Caco-2 (cell line): ENCODE measurements at regions not wholly inside any gene's neighbourhood (a gene's known extent, or its start where the extent isn't known, plus 50 kb on each side); places are given as distances from the start of the nearest gene placed in this dataset.

ENCODE experiments used
- BruUV-seq: library from RNA; stranded (reverse); fragments of 400-500 nt; replicated peaks from 2 replicates; lab custom pipeline; 2021; lab: Mats Ljungman, UMichigan
- CTCF ChIA-PET: fragments of 300-600 bp; sonication (Branson Sonifier 250); formaldehyde crosslinking; loops from one replicate; lab custom pipeline; 2022; ENCODE audit warnings: antibody characterized with exemption; lab: Charles Lee
- POLR2A ChIA-PET: fragments of 300-600 bp; sonication (Branson Sonifier 250); formaldehyde crosslinking; loops from one replicate; lab custom pipeline; 2022; ENCODE audit warnings: antibody characterized with exemption; lab: Charles Lee
- DNase-seq, 2 experiments: peaks; one replicate each; pipeline versions ENCODE4 v3.0.0 to v3.0.0-alpha.2; 2020 to 2022
- H3K27me3 ChIP-seq: replicated peaks from 2 replicates; pipeline ENCODE4 v1.6.0; 2011; ENCODE audit warnings: low read length; ENCODE audit not compliant: control insufficient read depth, insufficient read depth
- H3K36me3 ChIP-seq: 2 replicates; pipeline ENCODE4 v1.5.1; 2011; ENCODE audit warnings: low read length; ENCODE audit not compliant: control insufficient read depth, insufficient read depth
- H3K4me1 ChIP-seq: fragments of 250-450 bp; sonication (Bioruptor Pico); 2 replicates; pipeline ENCODE4 v1.5.1; 2020; ENCODE audit warnings: mild to moderate bottlenecking
- H3K4me3 ChIP-seq: 2 replicates; pipeline ENCODE4 v1.5.1; 2011; ENCODE audit warnings: low read depth, mild to moderate bottlenecking, control low read depth, low read length
- H3K9me3 ChIP-seq: fragments of 250-450 bp; sonication (Bioruptor Pico); 2 replicates; pipeline ENCODE4 v1.5.1; 2020; ENCODE audit warnings: mild to moderate bottlenecking, moderate library complexity
- H3K27ac Mint-ChIP-seq: one replicate; pipeline ENCODE4 v1.8.0; 2022; ENCODE audit warnings: mixed read lengths; ENCODE audit not compliant: unreplicated experiment
- H3K27me3 Mint-ChIP-seq: one replicate; pipeline ENCODE4 v1.8.0; 2022; ENCODE audit warnings: mixed read lengths; ENCODE audit not compliant: insufficient read depth, unreplicated experiment
- H3K36me3 Mint-ChIP-seq: one replicate; pipeline ENCODE4 v1.8.0; 2022; ENCODE audit warnings: mild to moderate bottlenecking, mixed read lengths; ENCODE audit not compliant: insufficient read depth, unreplicated experiment
- H3K4me1 Mint-ChIP-seq: one replicate; pipeline ENCODE4 v1.8.0; 2022; ENCODE audit warnings: low read depth, mixed read lengths; ENCODE audit not compliant: unreplicated experiment
- H3K4me3 Mint-ChIP-seq: one replicate; pipeline ENCODE4 v1.8.0; 2022; ENCODE audit warnings: mild to moderate bottlenecking, moderate library complexity, mixed read lengths; ENCODE audit not compliant: unreplicated experiment
- H3K9me3 Mint-ChIP-seq: one replicate; pipeline ENCODE4 v1.8.0; 2022; ENCODE audit warnings: mixed read lengths; ENCODE audit not compliant: unreplicated experiment
- CTCF ChIP-seq, 2 experiments: fragments of 200-600 bp in 1 of 2; IDR thresholded peaks; 1 replicate in 1 of 2; 2 replicates in 1 of 2; pipeline versions ENCODE4 v1.5.1 to v1.8.0; 2011 to 2022; ENCODE audit warnings: antibody characterized with exemption in 1 of 2, control low read depth in 1 of 2, inconsistent platforms in 1 of 2, low read depth in 1 of 2, low read length in 1 of 2, mild to moderate bottlenecking in 1 of 2, moderate library complexity in 1 of 2; ENCODE audit not compliant: insufficient read depth in 1 of 2, severe bottlenecking in 1 of 2, unreplicated experiment in 1 of 2
- intact Hi-C: fragments of 100-400 bp; cut with micrococcal nuclease; formaldehyde crosslinking; loops from one replicate; pipeline ENCODE4 v1.10.0; 2022; ENCODE audit not compliant: unreplicated experiment

- no peaks in the 10 kb centered on the region for H3K27me3 ChIP-seq
- no peak for TF ChIP-seq CTCF (IDR thresholded peaks at IDR 0.05; ENCODE audit: insufficient read depth in 1 of 2, low read depth in 1 of 2, low read length in 1 of 2, severe bottlenecking in 1 of 2, unreplicated experiment in 1 of 2)
- H3K27me3 Mint-ChIP-seq, result no peaks in the 10 kb centered on the region
- H3K27ac Mint-ChIP-seq, result no peak overlapping the region
- H3K36me3 Mint-ChIP-seq, result no peaks in the 10 kb centered on the region
- H3K36me3 ChIP-seq, result no peaks in the 10 kb centered on the region
- H3K4me3 Mint-ChIP-seq, result no peak overlapping the region
- H3K9me3 ChIP-seq, result no peaks in the 10 kb centered on the region
- no peaks in the 10 kb centered on the region for H3K4me1 Mint-ChIP-seq
- H3K9me3 Mint-ChIP-seq, result no peaks in the 10 kb centered on the region
- H3K4me1 ChIP-seq, result no peaks in the 10 kb centered on the region; the same call in 1 of the 2 replicates
- no TSS peak for BruUV-seq
- no peak overlapping the region for H3K4me3 ChIP-seq
- POLR2A ChIA-PET, result no interaction called here
- intact Hi-C loops, result no loop called here
- CTCF ChIA-PET, result no interaction called here
- no peak for DNase-seq
Observed at GRCh38 chr6:33882154-33882553, 78.4 kb upstream of the MLN start.

GRCh38 chr6:33880766-33881165 lies 77.0 kb upstream of the MLN start:
- no peaks in the 10 kb centered on the region for H3K9me3 ChIP-seq
- Mint-ChIP-seq H3K4me1 (no peaks in the 10 kb centered on the region), H3K4me3 (no peak overlapping the region), H3K36me3 (no peaks in the 10 kb centered on the region), H3K27me3 (no peaks in the 10 kb centered on the region), H3K9me3 (no peaks in the 10 kb centered on the region), H3K27ac (no peak overlapping the region)
- H3K4me1 ChIP-seq, result no peaks in the 10 kb centered on the region
- no TSS peak for BruUV-seq
- no peak for DNase-seq
- CTCF ChIA-PET, result no interaction called here
- TF ChIP-seq CTCF (IDR thresholded peaks at IDR 0.05; ENCODE audit: insufficient read depth in 1 of 2, low read depth in 1 of 2, low read length in 1 of 2, severe bottlenecking in 1 of 2, unreplicated experiment in 1 of 2), result no peak
- no peaks in the 10 kb centered on the region for H3K36me3 ChIP-seq
- no peaks in the 10 kb centered on the region for H3K27me3 ChIP-seq
- POLR2A ChIA-PET, result no interaction called here
- intact Hi-C loops, result no loop called here
- no peak overlapping the region for H3K4me3 ChIP-seq

GRCh38 chr6:33880104-33880678 lies 76.4 kb upstream of the MLN start:
- Histone ChIP-seq H3K4me1 (no peaks in the 10 kb centered on the region), H3K27me3 (no peaks in the 10 kb centered on the region), H3K36me3 (no peaks in the 10 kb centered on the region), H3K4me3 (no peak overlapping the region), H3K9me3 (no peaks in the 10 kb centered on the region)
- Mint-ChIP-seq H3K27ac (no peak overlapping the region), H3K27me3 (no peaks in the 10 kb centered on the region), H3K4me3 (no peak overlapping the region), H3K4me1 (no peaks in the 10 kb centered on the region), H3K36me3 (no peaks in the 10 kb centered on the region), H3K9me3 (no peaks in the 10 kb centered on the region)
- POLR2A ChIA-PET, result no interaction called here
- intact Hi-C loops, result no loop called here
- no peak for TF ChIP-seq CTCF (IDR thresholded peaks at IDR 0.05; ENCODE audit: insufficient read depth in 1 of 2, low read depth in 1 of 2, low read length in 1 of 2, severe bottlenecking in 1 of 2, unreplicated experiment in 1 of 2)
- DNase-seq, result no peak
- CTCF ChIA-PET, result no interaction called here
- no TSS peak for BruUV-seq
